Colonic mucosa (tissue), 4 donors: ENCODE measurements at regions not wholly inside any gene's neighbourhood (a gene's known extent, or its start where the extent isn't known, plus 50 kb on each side); places are given as distances from the start of the nearest gene placed in this dataset.

Source experiments
- DNase-seq: peaks from one replicate; pipeline ENCODE4 v3.0.0-alpha.2; 2020
- H3K27ac ChIP-seq: fragments of 200-600 bp; one replicate; pipeline ENCODE4 v1.8.0; 2021
- H3K27me3 ChIP-seq: fragments of 200-600 bp; one replicate; pipeline ENCODE4 v1.8.0; 2021
- H3K36me3 ChIP-seq: fragments of 200-600 bp; one replicate; pipeline ENCODE4 v1.8.0; 2021
- H3K4me1 ChIP-seq: fragments of 200-600 bp; one replicate; pipeline ENCODE4 v1.8.0; 2021; ENCODE audit warnings: mild to moderate bottlenecking
- H3K4me3 ChIP-seq: fragments of 200-600 bp; one replicate; pipeline ENCODE4 v1.8.0; 2021
- H3K9ac ChIP-seq, 2 donors: one replicate each; pipeline ENCODE4 v1.7.0; 2013; ENCODE audit warnings: control low read depth in 2 of 2, low read depth in 2 of 2, low read length in 2 of 2
- H3K9me3 ChIP-seq: fragments of 200-600 bp; one replicate; pipeline ENCODE4 v1.8.0; 2021
- intact Hi-C: fragments of 100-400 bp; cut with DNase I; formaldehyde crosslinking; loops from one replicate; pipeline ENCODE4 v1.14.1; 2022
- TF ChIP-seq, protein P1 (sequence below): fragments of 200-600 bp; IDR thresholded peaks from one replicate; pipeline ENCODE4 v1.8.0; 2022; ENCODE audit warnings: antibody characterized with exemption, mild to moderate bottlenecking
- donor health status: healthy.
- donor health status: DM: no; HTN: no; CAD: no.
- donor health status: DM: no; HTN: no; CAD: no.

GRCh38 chr4:130705023-130705422 is 1609.1 kb downstream of the C4orf33 start:
- intact Hi-C loops, result no loop called here

GRCh38 chr4:130712038-130712437 is 1616.1 kb downstream of the C4orf33 start:
- Histone ChIP-seq H3K9ac (no peak overlapping the region), H3K9me3 (no peaks in the 10 kb centered on the region), H3K27ac (no peak overlapping the region), H3K4me1 (no peaks in the 10 kb centered on the region), H3K27me3 (no peaks in the 10 kb centered on the region), H3K4me3 (no peak overlapping the region), H3K36me3 (no peaks in the 10 kb centered on the region)
- intact Hi-C loops, result no loop called here
- no peak for DNase-seq
- TF ChIP-seq, protein P1, sequence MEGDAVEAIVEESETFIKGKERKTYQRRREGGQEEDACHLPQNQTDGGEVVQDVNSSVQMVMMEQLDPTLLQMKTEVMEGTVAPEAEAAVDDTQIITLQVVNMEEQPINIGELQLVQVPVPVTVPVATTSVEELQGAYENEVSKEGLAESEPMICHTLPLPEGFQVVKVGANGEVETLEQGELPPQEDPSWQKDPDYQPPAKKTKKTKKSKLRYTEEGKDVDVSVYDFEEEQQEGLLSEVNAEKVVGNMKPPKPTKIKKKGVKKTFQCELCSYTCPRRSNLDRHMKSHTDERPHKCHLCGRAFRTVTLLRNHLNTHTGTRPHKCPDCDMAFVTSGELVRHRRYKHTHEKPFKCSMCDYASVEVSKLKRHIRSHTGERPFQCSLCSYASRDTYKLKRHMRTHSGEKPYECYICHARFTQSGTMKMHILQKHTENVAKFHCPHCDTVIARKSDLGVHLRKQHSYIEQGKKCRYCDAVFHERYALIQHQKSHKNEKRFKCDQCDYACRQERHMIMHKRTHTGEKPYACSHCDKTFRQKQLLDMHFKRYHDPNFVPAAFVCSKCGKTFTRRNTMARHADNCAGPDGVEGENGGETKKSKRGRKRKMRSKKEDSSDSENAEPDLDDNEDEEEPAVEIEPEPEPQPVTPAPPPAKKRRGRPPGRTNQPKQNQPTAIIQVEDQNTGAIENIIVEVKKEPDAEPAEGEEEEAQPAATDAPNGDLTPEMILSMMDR, result no peak

More at GRCh38 chr4:130705023-130705422, 1609.1 kb downstream of the C4orf33 start:
- H3K9me3 ChIP-seq, result no peaks in the 10 kb centered on the region
- H3K4me1 ChIP-seq, result no peaks in the 10 kb centered on the region
- H3K27ac ChIP-seq, result no peak overlapping the region
- H3K36me3 ChIP-seq, result no peaks in the 10 kb centered on the region
- no peak for DNase-seq
- no peak overlapping the region for H3K9ac ChIP-seq
- H3K4me3 ChIP-seq, result no peak overlapping the region
- no peaks in the 10 kb centered on the region for H3K27me3 ChIP-seq
- TF ChIP-seq, protein P1, result no peak

GRCh38 chr4:130714006-130714405 is 1618.1 kb downstream of the C4orf33 start:
- no peak overlapping the region for H3K4me3 ChIP-seq
- no peaks in the 10 kb centered on the region for H3K27me3 ChIP-seq
- DNase-seq, result no peak
- no peak overlapping the region for H3K27ac ChIP-seq
- intact Hi-C loops, result no loop called here
- H3K9ac ChIP-seq, result no peak overlapping the region
- no peaks in the 10 kb centered on the region for H3K36me3 ChIP-seq
- TF ChIP-seq, protein P1, result no peak
- H3K4me1 ChIP-seq, result no peaks in the 10 kb centered on the region
- no peaks in the 10 kb centered on the region for H3K9me3 ChIP-seq

- TF ChIP-seq, protein P1, result no peak
- intact Hi-C loops, result no loop called here
- Histone ChIP-seq H3K9me3 (no peaks in the 10 kb centered on the region), H3K27ac (no peak overlapping the region), H3K4me1 (no peaks in the 10 kb centered on the region), H3K27me3 (no peaks in the 10 kb centered on the region), H3K9ac (no peak overlapping the region), H3K4me3 (no peak overlapping the region), H3K36me3 (no peaks in the 10 kb centered on the region)
- no peak for DNase-seq
Measured at GRCh38 chr4:130722361-130722760, 1626.4 kb downstream of the C4orf33 start.

DNA sequence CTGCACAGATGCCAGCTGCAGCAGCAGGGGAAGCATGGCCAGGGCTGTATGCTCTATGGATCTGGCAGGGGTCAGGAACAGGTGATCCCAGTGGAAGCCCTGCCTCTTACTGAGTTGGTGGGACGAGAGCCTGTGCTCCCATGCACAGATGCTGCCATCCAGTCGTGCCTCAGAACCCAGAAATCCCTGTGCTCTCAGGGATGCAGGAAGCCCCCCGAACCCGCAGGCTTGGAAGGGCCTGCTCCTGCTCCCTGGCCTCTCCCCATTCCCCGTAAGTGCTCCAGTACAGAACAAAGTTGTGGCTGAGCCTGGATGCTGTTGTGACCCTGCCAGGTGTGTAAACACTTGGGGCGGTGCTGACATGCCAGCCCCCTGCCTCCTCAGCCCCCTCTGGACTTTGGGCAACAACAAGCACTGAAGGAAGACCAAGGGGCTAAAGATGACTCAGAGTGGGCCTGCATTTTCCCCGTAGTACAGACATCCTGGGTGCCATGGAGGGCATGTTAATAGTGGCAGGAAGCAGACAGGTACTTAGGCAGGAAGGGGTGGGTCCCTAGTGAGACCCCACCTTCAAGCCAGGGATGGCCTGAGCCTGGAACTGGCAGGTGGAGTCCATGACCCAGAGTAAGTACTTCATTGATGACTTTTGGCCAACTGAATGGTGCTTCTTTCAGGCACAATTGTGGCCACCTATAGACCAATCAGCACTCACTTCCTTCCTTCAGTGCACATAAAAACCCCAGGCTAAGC is 1640.7 kb downstream of the C4orf33 start:
- Histone ChIP-seq H3K27ac (no peak overlapping the region), H3K4me1 (no peaks in the 10 kb centered on the region), H3K9ac (no peak overlapping the region), H3K4me3 (no peak overlapping the region), H3K9me3 (no peaks in the 10 kb centered on the region), H3K27me3 (no peaks in the 10 kb centered on the region), H3K36me3 (no peaks in the 10 kb centered on the region)
- intact Hi-C loops, result no loop called here
- no peak for DNase-seq
- TF ChIP-seq, protein P1, result no peak
